ENCODE measurements at regions not wholly inside any gene's neighbourhood (a gene's known extent, or its start where the extent isn't known, plus 50 kb on each side); places are given as distances from the start of the nearest gene placed in this dataset.

DNA sequence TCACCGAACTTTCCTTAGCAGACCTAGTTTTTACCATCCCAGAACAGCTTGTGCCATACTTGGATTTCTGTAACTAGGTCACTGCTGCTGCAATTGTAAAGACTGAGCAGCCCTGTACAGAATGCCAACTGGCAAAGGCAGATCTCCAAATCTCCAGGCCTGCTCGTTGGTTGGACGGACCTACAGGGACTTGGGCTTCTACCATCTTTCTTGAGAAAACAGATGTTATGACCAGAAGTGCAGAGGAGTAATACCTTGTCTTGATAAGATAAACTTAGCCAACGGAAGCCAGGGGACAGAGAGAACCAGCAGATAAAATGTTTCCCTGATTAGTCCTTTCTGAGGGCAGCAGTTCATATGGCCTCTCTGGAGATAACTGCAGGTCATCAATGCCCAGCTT, 304.1 kb downstream of the RFPL4B start:
- Histone ChIP-seq H3K27me3 (ENCODE audit: insufficient read depth, low read depth, severe bottlenecking) (no peaks in the 10 kb centered on the region), H3K4me3 (ENCODE audit: low read depth, low read length) (no peak overlapping the region), H3K36me3 (no peaks in the 10 kb centered on the region), H3K9me3 (ENCODE audit: severe bottlenecking) (no peaks in the 10 kb centered on the region), H3K27ac (no peak overlapping the region)
- TF ChIP-seq, protein P1, sequence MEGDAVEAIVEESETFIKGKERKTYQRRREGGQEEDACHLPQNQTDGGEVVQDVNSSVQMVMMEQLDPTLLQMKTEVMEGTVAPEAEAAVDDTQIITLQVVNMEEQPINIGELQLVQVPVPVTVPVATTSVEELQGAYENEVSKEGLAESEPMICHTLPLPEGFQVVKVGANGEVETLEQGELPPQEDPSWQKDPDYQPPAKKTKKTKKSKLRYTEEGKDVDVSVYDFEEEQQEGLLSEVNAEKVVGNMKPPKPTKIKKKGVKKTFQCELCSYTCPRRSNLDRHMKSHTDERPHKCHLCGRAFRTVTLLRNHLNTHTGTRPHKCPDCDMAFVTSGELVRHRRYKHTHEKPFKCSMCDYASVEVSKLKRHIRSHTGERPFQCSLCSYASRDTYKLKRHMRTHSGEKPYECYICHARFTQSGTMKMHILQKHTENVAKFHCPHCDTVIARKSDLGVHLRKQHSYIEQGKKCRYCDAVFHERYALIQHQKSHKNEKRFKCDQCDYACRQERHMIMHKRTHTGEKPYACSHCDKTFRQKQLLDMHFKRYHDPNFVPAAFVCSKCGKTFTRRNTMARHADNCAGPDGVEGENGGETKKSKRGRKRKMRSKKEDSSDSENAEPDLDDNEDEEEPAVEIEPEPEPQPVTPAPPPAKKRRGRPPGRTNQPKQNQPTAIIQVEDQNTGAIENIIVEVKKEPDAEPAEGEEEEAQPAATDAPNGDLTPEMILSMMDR (IDR thresholded peaks at IDR 0.05; ENCODE audit: low read depth, low read length) = no peak
- no peak for DNase-seq

DNA sequence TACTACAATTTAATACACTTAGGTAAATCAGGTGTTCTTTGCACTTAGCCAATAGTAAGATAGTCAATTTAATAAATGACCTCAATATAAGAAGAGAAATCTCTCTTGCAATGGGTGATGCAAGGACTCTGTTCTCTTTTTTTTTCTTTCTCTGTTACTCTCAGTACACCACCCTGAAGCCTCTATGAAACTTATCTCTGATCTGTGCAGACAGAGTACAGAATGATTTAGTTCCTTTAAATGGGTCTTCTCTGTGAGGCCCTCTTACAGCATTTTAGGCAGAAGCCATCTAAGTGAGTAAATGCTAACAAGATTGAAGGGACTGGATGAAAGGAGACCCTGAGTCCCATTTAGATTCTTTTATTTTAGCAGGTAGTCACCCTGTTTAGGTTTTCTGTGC, 312.8 kb downstream of the RFPL4B start:
- no peak overlapping the region for H3K4me3 ChIP-seq (ENCODE audit: low read depth, low read length)
- no peaks in the 10 kb centered on the region for H3K36me3 ChIP-seq
- TF ChIP-seq, protein P1 (IDR thresholded peaks at IDR 0.05; ENCODE audit: low read depth, low read length) = no peak
- no peak for DNase-seq
- no peaks in the 10 kb centered on the region for H3K9me3 ChIP-seq (ENCODE audit: severe bottlenecking)
- H3K27me3 ChIP-seq (ENCODE audit: insufficient read depth, low read depth, severe bottlenecking) = no peaks in the 10 kb centered on the region
- no peak overlapping the region for H3K27ac ChIP-seq

DNA sequence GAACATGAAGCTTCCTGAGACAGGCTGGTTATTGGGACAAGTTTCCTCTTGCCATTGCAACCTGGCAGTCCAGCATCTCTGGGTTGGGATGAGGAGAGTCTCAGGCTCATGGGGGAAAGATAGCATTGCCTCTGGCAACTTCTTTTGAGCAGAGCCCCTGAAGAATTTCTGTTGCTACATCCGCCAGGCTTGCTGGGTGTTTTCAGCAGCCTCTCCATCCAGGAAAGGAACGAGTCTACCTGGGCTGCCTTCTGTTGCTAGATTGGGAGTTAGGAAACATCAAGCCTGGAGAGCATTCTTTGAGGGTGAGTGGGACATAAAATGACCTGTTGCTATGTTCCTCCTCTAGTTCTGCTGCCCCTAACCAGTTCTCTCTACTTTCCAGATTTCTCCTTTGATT, 313.5 kb downstream of the RFPL4B start:
- Histone ChIP-seq H3K27me3 (ENCODE audit: insufficient read depth, low read depth, severe bottlenecking) (no peaks in the 10 kb centered on the region), H3K4me3 (ENCODE audit: low read depth, low read length) (no peak overlapping the region), H3K9me3 (ENCODE audit: severe bottlenecking) (no peaks in the 10 kb centered on the region), H3K36me3 (no peaks in the 10 kb centered on the region), H3K27ac (no peak overlapping the region)
- no peak for DNase-seq
- TF ChIP-seq, protein P1 (IDR thresholded peaks at IDR 0.05; ENCODE audit: low read depth, low read length) = no peak

GRCh38 chr6:112663698-112664097, 316.6 kb downstream of the RFPL4B start:
- no peak for DNase-seq
- no peaks in the 10 kb centered on the region for H3K9me3 ChIP-seq (ENCODE audit: severe bottlenecking)
- no peaks in the 10 kb centered on the region for H3K36me3 ChIP-seq
- H3K4me3 ChIP-seq (ENCODE audit: low read depth, low read length) = no peak overlapping the region
- TF ChIP-seq, protein P1 (IDR thresholded peaks at IDR 0.05; ENCODE audit: low read depth, low read length) = no peak
- no peaks in the 10 kb centered on the region for H3K27me3 ChIP-seq (ENCODE audit: insufficient read depth, low read depth, severe bottlenecking)
- H3K27ac ChIP-seq = no peak overlapping the region

DNA sequence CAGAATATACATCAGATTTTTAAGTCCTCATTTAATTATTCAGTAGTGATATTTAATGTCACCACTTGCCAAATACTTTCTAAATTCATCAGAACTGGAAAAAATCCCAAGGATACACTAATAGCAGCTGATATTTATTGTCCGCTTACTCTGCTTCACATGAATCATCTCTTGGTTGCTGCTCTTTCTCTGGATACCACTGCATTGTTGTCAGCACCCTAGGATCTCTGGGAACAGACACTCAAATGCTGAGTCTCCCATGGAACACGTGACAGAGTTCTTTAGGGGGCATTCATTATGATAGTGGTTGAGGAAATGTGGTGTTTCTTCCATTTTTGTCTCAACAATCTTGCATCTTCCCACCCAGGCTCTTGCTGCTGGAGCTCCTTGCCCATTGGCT, 318.0 kb downstream of the RFPL4B start:
- DNase-seq = no peak
- TF ChIP-seq, protein P1 (IDR thresholded peaks at IDR 0.05; ENCODE audit: low read depth, low read length) = no peak
- no peaks in the 10 kb centered on the region for H3K9me3 ChIP-seq (ENCODE audit: severe bottlenecking)
- H3K27ac ChIP-seq = no peak overlapping the region
- H3K36me3 ChIP-seq = no peaks in the 10 kb centered on the region
- H3K27me3 ChIP-seq (ENCODE audit: insufficient read depth, low read depth, severe bottlenecking) = no peaks in the 10 kb centered on the region
- no peak overlapping the region for H3K4me3 ChIP-seq (ENCODE audit: low read depth, low read length)

- H3K9me3 ChIP-seq (ENCODE audit: severe bottlenecking) = no peaks in the 10 kb centered on the region
- H3K4me3 ChIP-seq (ENCODE audit: low read depth, low read length) = no peak overlapping the region
- no peaks in the 10 kb centered on the region for H3K36me3 ChIP-seq
- DNase-seq = no peak
- no peak overlapping the region for H3K27ac ChIP-seq
- TF ChIP-seq, protein P1 (IDR thresholded peaks at IDR 0.05; ENCODE audit: low read depth, low read length) = no peak
- no peaks in the 10 kb centered on the region for H3K27me3 ChIP-seq (ENCODE audit: insufficient read depth, low read depth, severe bottlenecking)
Measured at GRCh38 chr6:112665815-112666214, 318.7 kb downstream of the RFPL4B start.

All from WERI-Rb-1 (cell line).